Right lobe of liver (tissue), 4 donors: ENCODE measurements at regions not wholly inside any gene's neighbourhood (a gene's known extent, or its start where the extent isn't known, plus 50 kb on each side); places are given as distances from the start of the nearest gene placed in this dataset.

Source experiments
- POLR2A ChIP-seq: fragments of 450-650 bp; IDR thresholded peaks from one replicate; pipeline ENCODE4 v1.6.1; 2017; ENCODE audit warnings: antibody characterized with exemption, mild to moderate bottlenecking
- TF ChIP-seq, protein P1 (sequence below), 4 donors: fragments of 200-600 bp in 3 of 4; fragments of 450-650 bp in 1 of 4; IDR thresholded peaks; one replicate each; pipeline versions ENCODE4 v1.5.1 to v1.8.0; 2016 to 2022; ENCODE audit warnings: antibody characterized with exemption in 4 of 4, mild to moderate bottlenecking in 2 of 4
- donor health status: DM: no; HTN: no; CAD: no.
- donor health status: DM: no; HTN: no; CAD: no.
- donor health status: DM: no; HTN: yes; CAD: no.

- no peak for TF ChIP-seq POLR2A
- TF ChIP-seq, protein P1, sequence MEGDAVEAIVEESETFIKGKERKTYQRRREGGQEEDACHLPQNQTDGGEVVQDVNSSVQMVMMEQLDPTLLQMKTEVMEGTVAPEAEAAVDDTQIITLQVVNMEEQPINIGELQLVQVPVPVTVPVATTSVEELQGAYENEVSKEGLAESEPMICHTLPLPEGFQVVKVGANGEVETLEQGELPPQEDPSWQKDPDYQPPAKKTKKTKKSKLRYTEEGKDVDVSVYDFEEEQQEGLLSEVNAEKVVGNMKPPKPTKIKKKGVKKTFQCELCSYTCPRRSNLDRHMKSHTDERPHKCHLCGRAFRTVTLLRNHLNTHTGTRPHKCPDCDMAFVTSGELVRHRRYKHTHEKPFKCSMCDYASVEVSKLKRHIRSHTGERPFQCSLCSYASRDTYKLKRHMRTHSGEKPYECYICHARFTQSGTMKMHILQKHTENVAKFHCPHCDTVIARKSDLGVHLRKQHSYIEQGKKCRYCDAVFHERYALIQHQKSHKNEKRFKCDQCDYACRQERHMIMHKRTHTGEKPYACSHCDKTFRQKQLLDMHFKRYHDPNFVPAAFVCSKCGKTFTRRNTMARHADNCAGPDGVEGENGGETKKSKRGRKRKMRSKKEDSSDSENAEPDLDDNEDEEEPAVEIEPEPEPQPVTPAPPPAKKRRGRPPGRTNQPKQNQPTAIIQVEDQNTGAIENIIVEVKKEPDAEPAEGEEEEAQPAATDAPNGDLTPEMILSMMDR (IDR thresholded peaks at IDR 0.05), result no peak
Measured at GRCh38 chr1:73722055-73722454, 475.9 kb downstream of the LRRIQ3 start.
